GM18502 (cell line): ENCODE measurements at regions not wholly inside any gene's neighbourhood (a gene's known extent, or its start where the extent isn't known, plus 50 kb on each side); places are given as distances from the start of the nearest gene placed in this dataset.

Experiments used
- ATAC-seq: cut with Tn5 transposase; IDR thresholded peaks from one replicate; pipeline ENCODE4 v1.9.1; 2021; ENCODE audit warnings: mild to moderate bottlenecking; ENCODE audit not compliant: unreplicated experiment, poor library complexity

- no peak for ATAC-seq
These were observed 385.1 kb downstream of the CADM1 start for GRCh38 chr11:115119146-115119545.
